ENCODE measurements at regions not wholly inside any gene's neighbourhood (a gene's known extent, or its start where the extent isn't known, plus 50 kb on each side); places are given as distances from the start of the nearest gene placed in this dataset.

GRCh38 chr5:84817953-84818352 lies 433.3 kb upstream of the EDIL3 start:
- no peak for TF ChIP-seq CTCF (IDR thresholded peaks at IDR 0.05; ENCODE audit: borderline replicate concordance, extremely low read depth, insufficient read depth)
- FAIRE-seq (no peak), DNase-seq (no peak)
- Histone ChIP-seq H3K4me3 (ENCODE audit: low read length in 3 of 3) (no peak overlapping the region), H3K27me3 (ENCODE audit: control insufficient read depth, insufficient read depth, low read length) (no peaks in the 10 kb centered on the region), H3K27ac (ENCODE audit: low read depth in 2 of 2, low read length in 2 of 2) (no peak overlapping the region), H3K9ac (ENCODE audit: low read length in 3 of 3) (no peak overlapping the region), H3K36me3 (ENCODE audit: control insufficient read depth in 2 of 3, insufficient read depth in 3 of 3, low read length in 3 of 3) (no peaks in the 10 kb centered on the region), H3K4me1 (ENCODE audit: control insufficient read depth in 2 of 3, insufficient read depth in 2 of 3, low read depth in 1 of 3, low read length in 3 of 3) (no peaks in the 10 kb centered on the region), H3K9me3 (ENCODE audit: control insufficient read depth in 2 of 3, insufficient read depth in 1 of 3, low read length in 3 of 3) (no peaks in the 10 kb centered on the region)
- intact Hi-C loops (cut with DNase I), result no loop called here

GRCh38 chr5:84816746-84817547 lies 432.3 kb upstream of the EDIL3 start:
- no peak for FAIRE-seq
- no peaks in the 10 kb centered on the region for H3K27me3 ChIP-seq (ENCODE audit: control insufficient read depth, insufficient read depth, low read length)

GRCh38 chr5:84816160-84816559 lies 431.5 kb upstream of the EDIL3 start:
- TF ChIP-seq CTCF (IDR thresholded peaks at IDR 0.05; ENCODE audit: borderline replicate concordance, extremely low read depth, insufficient read depth), result no peak
- no peaks in the 10 kb centered on the region for H3K9me3 ChIP-seq (ENCODE audit: control insufficient read depth in 2 of 3, insufficient read depth in 1 of 3, low read length in 3 of 3)
- H3K4me1 ChIP-seq (ENCODE audit: control insufficient read depth in 2 of 3, insufficient read depth in 2 of 3, low read depth in 1 of 3, low read length in 3 of 3), result no peaks in the 10 kb centered on the region
- no peak overlapping the region for H3K9ac ChIP-seq (ENCODE audit: low read length in 3 of 3)
- no peaks in the 10 kb centered on the region for H3K36me3 ChIP-seq (ENCODE audit: control insufficient read depth in 2 of 3, insufficient read depth in 3 of 3, low read length in 3 of 3)
- H3K27ac ChIP-seq (ENCODE audit: low read depth in 2 of 2, low read length in 2 of 2), result no peak overlapping the region
- no peak overlapping the region for H3K4me3 ChIP-seq (ENCODE audit: low read length in 3 of 3)
- intact Hi-C loops (cut with DNase I), result no loop called here
- DNase-seq, result no peak
- H3K27me3 ChIP-seq (ENCODE audit: control insufficient read depth, insufficient read depth, low read length), result no peaks in the 10 kb centered on the region
- FAIRE-seq, result no peak

More at GRCh38 chr5:84816746-84817547, 432.3 kb upstream of the EDIL3 start:
- intact Hi-C loops (cut with DNase I), result no loop called here
- Histone ChIP-seq H3K27ac (ENCODE audit: low read depth in 2 of 2, low read length in 2 of 2) (no peak overlapping the region), H3K4me1 (ENCODE audit: control insufficient read depth in 2 of 3, insufficient read depth in 2 of 3, low read depth in 1 of 3, low read length in 3 of 3) (no peaks in the 10 kb centered on the region), H3K4me3 (ENCODE audit: low read length in 3 of 3) (no peak overlapping the region), H3K9me3 (ENCODE audit: control insufficient read depth in 2 of 3, insufficient read depth in 1 of 3, low read length in 3 of 3) (no peaks in the 10 kb centered on the region), H3K36me3 (ENCODE audit: control insufficient read depth in 2 of 3, insufficient read depth in 3 of 3, low read length in 3 of 3) (no peaks in the 10 kb centered on the region), H3K9ac (ENCODE audit: low read length in 3 of 3) (no peak overlapping the region)
- TF ChIP-seq CTCF (IDR thresholded peaks at IDR 0.05; ENCODE audit: borderline replicate concordance, extremely low read depth, insufficient read depth), result no peak
- no peak for DNase-seq

All from kidney (tissue), 13 donors.